PFSK-1 (cell line): ENCODE measurements at regions not wholly inside any gene's neighbourhood (a gene's known extent, or its start where the extent isn't known, plus 50 kb on each side); places are given as distances from the start of the nearest gene placed in this dataset.

Source experiments
- FOXP2 ChIP-seq: optimal IDR thresholded peaks from 2 replicates; pipeline ENCODE3; 2011; ENCODE audit warnings: borderline replicate concordance, control low read depth, inconsistent platforms; ENCODE audit not compliant: insufficient read depth; ENCODE audit errors: extremely low read length, extremely low read depth
- POLR2AphosphoS5 ChIP-seq: IDR thresholded peaks from 2 replicates; pipeline ENCODE4 v1.6.1; 2012; ENCODE audit warnings: low read depth, mild to moderate bottlenecking, control low read depth, low read length, moderate library complexity
- SIN3A ChIP-seq: IDR thresholded peaks from 2 replicates; pipeline ENCODE4 v1.6.1; 2012; ENCODE audit warnings: mild to moderate bottlenecking, low read length, moderate library complexity, borderline replicate concordance; ENCODE audit not compliant: insufficient read depth
- TAF1 ChIP-seq: IDR thresholded peaks from 2 replicates; pipeline ENCODE4 v1.6.1; 2012; ENCODE audit warnings: low read length, control low read depth, borderline replicate concordance; ENCODE audit not compliant: insufficient read depth
- TF ChIP-seq, protein P1 (sequence below), 2 experiments: IDR thresholded peaks; 2 replicates each; pipeline versions ENCODE4 v1.6.1 to v1.8.0; 2011 to 2012; ENCODE audit warnings: low read depth in 2 of 2, low read length in 2 of 2, control low read depth in 1 of 2, inconsistent platforms in 1 of 2, mild to moderate bottlenecking in 1 of 2, moderate library complexity in 1 of 2; ENCODE audit not compliant: insufficient read depth in 1 of 2

DNA sequence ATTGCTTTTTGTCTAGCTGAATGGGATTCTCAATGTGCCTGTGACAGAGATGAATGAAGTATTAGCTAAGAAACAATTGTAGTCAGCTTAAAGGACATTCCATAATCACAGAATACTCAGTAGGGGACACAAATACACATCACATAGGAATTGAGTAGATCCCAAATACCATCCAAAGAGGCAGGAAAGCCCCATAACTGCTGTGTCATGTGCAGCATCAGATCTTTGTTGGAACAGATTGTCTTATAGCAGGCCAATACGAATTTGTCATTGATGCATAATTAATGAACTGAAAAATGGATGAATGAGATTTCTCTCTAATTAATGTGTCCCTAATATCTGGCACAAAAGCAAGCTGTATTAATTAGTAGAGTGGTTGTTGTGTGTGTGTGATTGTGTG, 82.3 kb upstream of the S1PR1 start:
- TF ChIP-seq FOXP2 = no peak
- no peak for TF ChIP-seq POLR2AphosphoS5
- TF ChIP-seq, protein P1, sequence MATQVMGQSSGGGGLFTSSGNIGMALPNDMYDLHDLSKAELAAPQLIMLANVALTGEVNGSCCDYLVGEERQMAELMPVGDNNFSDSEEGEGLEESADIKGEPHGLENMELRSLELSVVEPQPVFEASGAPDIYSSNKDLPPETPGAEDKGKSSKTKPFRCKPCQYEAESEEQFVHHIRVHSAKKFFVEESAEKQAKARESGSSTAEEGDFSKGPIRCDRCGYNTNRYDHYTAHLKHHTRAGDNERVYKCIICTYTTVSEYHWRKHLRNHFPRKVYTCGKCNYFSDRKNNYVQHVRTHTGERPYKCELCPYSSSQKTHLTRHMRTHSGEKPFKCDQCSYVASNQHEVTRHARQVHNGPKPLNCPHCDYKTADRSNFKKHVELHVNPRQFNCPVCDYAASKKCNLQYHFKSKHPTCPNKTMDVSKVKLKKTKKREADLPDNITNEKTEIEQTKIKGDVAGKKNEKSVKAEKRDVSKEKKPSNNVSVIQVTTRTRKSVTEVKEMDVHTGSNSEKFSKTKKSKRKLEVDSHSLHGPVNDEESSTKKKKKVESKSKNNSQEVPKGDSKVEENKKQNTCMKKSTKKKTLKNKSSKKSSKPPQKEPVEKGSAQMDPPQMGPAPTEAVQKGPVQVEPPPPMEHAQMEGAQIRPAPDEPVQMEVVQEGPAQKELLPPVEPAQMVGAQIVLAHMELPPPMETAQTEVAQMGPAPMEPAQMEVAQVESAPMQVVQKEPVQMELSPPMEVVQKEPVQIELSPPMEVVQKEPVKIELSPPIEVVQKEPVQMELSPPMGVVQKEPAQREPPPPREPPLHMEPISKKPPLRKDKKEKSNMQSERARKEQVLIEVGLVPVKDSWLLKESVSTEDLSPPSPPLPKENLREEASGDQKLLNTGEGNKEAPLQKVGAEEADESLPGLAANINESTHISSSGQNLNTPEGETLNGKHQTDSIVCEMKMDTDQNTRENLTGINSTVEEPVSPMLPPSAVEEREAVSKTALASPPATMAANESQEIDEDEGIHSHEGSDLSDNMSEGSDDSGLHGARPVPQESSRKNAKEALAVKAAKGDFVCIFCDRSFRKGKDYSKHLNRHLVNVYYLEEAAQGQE (IDR thresholded peaks at IDR 0.05; ENCODE audit: insufficient read depth in 1 of 2, low read depth in 2 of 2, low read length in 2 of 2) = no peak
- no peak for TF ChIP-seq SIN3A
- TF ChIP-seq TAF1 = no peak
